H9 (cell line): ENCODE measurements at regions not wholly inside any gene's neighbourhood (a gene's known extent, or its start where the extent isn't known, plus 50 kb on each side); places are given as distances from the start of the nearest gene placed in this dataset.

ENCODE experiments used
- DNase-seq: peaks from one replicate; pipeline ENCODE4 v3.0.0-alpha.2; 2017
- H2AFZ ChIP-seq: one replicate; pipeline ENCODE4 v1.6.1; 2013; ENCODE audit warnings: mild to moderate bottlenecking, low read length, control low read depth, moderate library complexity
- H2AK5ac ChIP-seq: 2 replicates; pipeline ENCODE4 v1.6.1; 2013; ENCODE audit warnings: low read length, control low read depth, mixed read lengths; ENCODE audit not compliant: insufficient read length
- H2BK120ac ChIP-seq: one replicate; pipeline ENCODE4 v1.6.1; 2013; ENCODE audit warnings: low read depth, mild to moderate bottlenecking, low read length, control low read depth, inconsistent platforms; ENCODE audit not compliant: poor library complexity, severe bottlenecking
- H2BK12ac ChIP-seq: 2 replicates; pipeline ENCODE4 v1.6.1; 2013; ENCODE audit warnings: low read length, control low read depth, mixed read lengths, low read depth; ENCODE audit not compliant: insufficient read length
- H2BK15ac ChIP-seq: 2 replicates; pipeline ENCODE4 v1.6.1; 2013; ENCODE audit warnings: low read depth, low read length, control low read depth
- H2BK20ac ChIP-seq: one replicate; pipeline ENCODE4 v1.6.1; 2013; ENCODE audit warnings: low read depth, mild to moderate bottlenecking, low read length, control low read depth, inconsistent platforms; ENCODE audit not compliant: poor library complexity, severe bottlenecking
- H2BK5ac ChIP-seq: 2 replicates; pipeline ENCODE4 v1.6.1; 2013; ENCODE audit warnings: low read length, control low read depth, mixed read lengths; ENCODE audit not compliant: insufficient read length
- H3K14ac ChIP-seq: 2 replicates; pipeline ENCODE4 v1.6.1; 2013; ENCODE audit warnings: low read length, control low read depth; ENCODE audit not compliant: insufficient read depth
- H3K18ac ChIP-seq: 2 replicates; pipeline ENCODE4 v1.6.1; 2013; ENCODE audit warnings: low read depth, mild to moderate bottlenecking, mixed read lengths, low read length, control low read depth; ENCODE audit not compliant: insufficient read length
- H3K23ac ChIP-seq: 2 replicates; pipeline ENCODE4 v1.6.1; 2013; ENCODE audit warnings: low read length, control low read depth, mixed read lengths, low read depth; ENCODE audit not compliant: insufficient read length
- H3K23me2 ChIP-seq: 2 replicates; pipeline ENCODE4 v1.6.1; 2013; ENCODE audit warnings: low read depth, mild to moderate bottlenecking, mixed read lengths, low read length, control low read depth; ENCODE audit not compliant: insufficient read length, poor library complexity, severe bottlenecking
- H3K27ac ChIP-seq: 2 replicates; pipeline ENCODE4 v1.5.1; 2013; ENCODE audit warnings: low read length, control low read depth, mixed read lengths, low read depth; ENCODE audit not compliant: insufficient read length
- H3K27me3 ChIP-seq: 2 replicates; pipeline ENCODE4 v1.6.1; 2013; ENCODE audit warnings: low read length, control low read depth, inconsistent platforms; ENCODE audit not compliant: insufficient read depth
- H3K4ac ChIP-seq: 2 replicates; pipeline ENCODE4 v1.6.1; 2013; ENCODE audit warnings: low read depth, mild to moderate bottlenecking, control low read depth, inconsistent platforms, low read length, moderate library complexity
- H3K4me1 ChIP-seq: 2 replicates; pipeline ENCODE4 v1.6.1; 2013; ENCODE audit warnings: low read length, control low read depth, inconsistent platforms; ENCODE audit not compliant: insufficient read depth
- H3K4me2 ChIP-seq: 2 replicates; pipeline ENCODE4 v1.6.1; 2013; ENCODE audit warnings: low read length, control low read depth, mixed read lengths; ENCODE audit not compliant: insufficient read length, insufficient read depth
- H3K56ac ChIP-seq: 2 replicates; pipeline ENCODE4 v1.6.1; 2013; ENCODE audit warnings: low read depth, mild to moderate bottlenecking, mixed read lengths, low read length, control low read depth; ENCODE audit not compliant: insufficient read length
- H3K79me1 ChIP-seq: 2 replicates; pipeline ENCODE4 v1.6.1; 2013; ENCODE audit warnings: low read depth, mild to moderate bottlenecking, moderate library complexity, low read length, control low read depth, inconsistent platforms; ENCODE audit not compliant: insufficient read depth, poor library complexity, severe bottlenecking
- H3K79me2 ChIP-seq: 2 replicates; pipeline ENCODE4 v1.6.1; 2013; ENCODE audit warnings: low read length, control low read depth, inconsistent platforms; ENCODE audit not compliant: insufficient read depth
- H3K9ac ChIP-seq: 2 replicates; pipeline ENCODE4 v1.6.1; 2013; ENCODE audit warnings: low read length, control low read depth, mixed read lengths; ENCODE audit not compliant: insufficient read length; ENCODE audit errors: extremely low read depth
- H3K9me3 ChIP-seq: one replicate; pipeline ENCODE4 v1.6.1; 2013; ENCODE audit warnings: low read depth, low read length, inconsistent platforms; ENCODE audit not compliant: control insufficient read depth
- H3T11ph ChIP-seq: one replicate; pipeline ENCODE4 v1.6.1; 2013; ENCODE audit warnings: mild to moderate bottlenecking, low read length, control low read depth, inconsistent platforms
- H4K20me1 ChIP-seq: one replicate; pipeline ENCODE4 v1.6.1; 2013; ENCODE audit not compliant: control insufficient read depth, insufficient read length, insufficient read depth
- H4K5ac ChIP-seq: 2 replicates; pipeline ENCODE4 v1.6.1; 2013; ENCODE audit warnings: low read depth, mild to moderate bottlenecking, mixed read lengths, low read length, control low read depth; ENCODE audit not compliant: insufficient read length
- H4K8ac ChIP-seq: replicated peaks from 2 replicates; pipeline ENCODE4 v1.6.1; 2013; ENCODE audit warnings: low read length, control low read depth, mixed read lengths, low read depth; ENCODE audit not compliant: insufficient read length
- H4K91ac ChIP-seq: 2 replicates; pipeline ENCODE4 v1.6.1; 2013; ENCODE audit warnings: low read depth, mild to moderate bottlenecking, moderate library complexity, mixed read lengths, low read length, control low read depth; ENCODE audit not compliant: insufficient read length
- H3K27ac Mint-ChIP-seq, 3 experiments: 2 replicates in 2 of 3; 3 replicates in 1 of 3; pipeline ENCODE4 v1.8.0; 2020 to 2021; ENCODE audit warnings: mixed read lengths in 3 of 3, mild to moderate bottlenecking in 1 of 3, moderate library complexity in 1 of 3
- H3K27me3 Mint-ChIP-seq: 2 replicates; pipeline ENCODE4 v1.8.0; 2021; ENCODE audit warnings: low read depth, mild to moderate bottlenecking, moderate library complexity, mixed read lengths
- H3K36me3 Mint-ChIP-seq, 3 experiments: 2 replicates in 2 of 3; 3 replicates in 1 of 3; pipeline ENCODE4 v1.8.0; 2020 to 2021; ENCODE audit warnings: low read depth in 3 of 3, mixed read lengths in 3 of 3; ENCODE audit not compliant: insufficient read depth in 1 of 3
- H3K4me1 Mint-ChIP-seq, 2 experiments: 2 replicates each; pipeline ENCODE4 v1.8.0; 2020; ENCODE audit warnings: mixed read lengths in 2 of 2
- H3K4me3 Mint-ChIP-seq, 2 experiments: 2 replicates in 1 of 2; 3 replicates in 1 of 2; pipeline ENCODE4 v1.8.0; 2020 to 2021; ENCODE audit warnings: mild to moderate bottlenecking in 2 of 2, mixed read lengths in 2 of 2, moderate library complexity in 1 of 2
- H3K9me3 Mint-ChIP-seq, 2 experiments: 2 replicates in 1 of 2; 3 replicates in 1 of 2; pipeline ENCODE4 v1.8.0; 2020; ENCODE audit warnings: mild to moderate bottlenecking in 2 of 2, mixed read lengths in 2 of 2, moderate library complexity in 1 of 2
- WGBS: extraction: QIAGEN DNeasy Blood & Tissue Kit; methylation state at CpG from one replicate; pipeline ENCODE4 v1.1.7; 2013; ENCODE audit warnings: missing lambda C conversion rate, low lambda C conversion rate, mixed read lengths; ENCODE audit not compliant: insufficient read length; ENCODE audit errors: extremely low coverage; 5-methylcytosine and 5-hydroxymethylcytosine counted together
- TF ChIP-seq, protein P1 (sequence below): fragments of 200-600 bp; sonication (generic); conservative IDR thresholded peaks from 3 replicates; pipeline ENCODE4 v1.8.0; 2021; ENCODE audit warnings: antibody characterized with exemption, mild to moderate bottlenecking

DNA sequence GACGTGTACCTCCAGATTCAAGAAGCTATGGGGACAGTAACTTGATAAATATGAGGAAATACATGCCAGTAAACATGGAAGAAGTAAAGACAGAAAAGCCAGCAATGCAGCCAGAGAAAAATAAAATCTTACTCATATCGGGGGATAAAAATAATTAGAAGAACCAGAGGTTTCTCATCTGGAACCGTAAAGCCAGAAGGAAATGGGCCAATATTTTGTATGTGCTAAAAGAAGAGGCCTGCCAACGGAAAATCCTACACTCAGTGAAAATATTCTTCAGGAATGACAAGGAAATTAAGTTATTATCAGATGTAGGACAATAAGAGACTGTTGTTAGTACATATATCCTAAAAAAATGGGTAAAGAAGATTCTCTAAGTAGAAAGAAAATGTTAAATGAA is 401.2 kb downstream of the CDC14C start:
- H3K4me3 Mint-ChIP-seq, result no peak overlapping the region
- H3K14ac ChIP-seq, result no peak overlapping the region
- no peak overlapping the region for H3K27ac Mint-ChIP-seq
- H2BK5ac ChIP-seq, result no peak overlapping the region
- DNase-seq, result no peak
- no peak overlapping the region for H2BK20ac ChIP-seq
- no peaks in the 10 kb centered on the region for H3K27me3 Mint-ChIP-seq
- H3K23me2 ChIP-seq, result no peaks in the 10 kb centered on the region
- no peaks in the 10 kb centered on the region for H3K27me3 ChIP-seq
- H2BK15ac ChIP-seq, result no peak overlapping the region
- H4K91ac ChIP-seq, result no peak overlapping the region
- no peak overlapping the region for H3T11ph ChIP-seq
- TF ChIP-seq, protein P1, sequence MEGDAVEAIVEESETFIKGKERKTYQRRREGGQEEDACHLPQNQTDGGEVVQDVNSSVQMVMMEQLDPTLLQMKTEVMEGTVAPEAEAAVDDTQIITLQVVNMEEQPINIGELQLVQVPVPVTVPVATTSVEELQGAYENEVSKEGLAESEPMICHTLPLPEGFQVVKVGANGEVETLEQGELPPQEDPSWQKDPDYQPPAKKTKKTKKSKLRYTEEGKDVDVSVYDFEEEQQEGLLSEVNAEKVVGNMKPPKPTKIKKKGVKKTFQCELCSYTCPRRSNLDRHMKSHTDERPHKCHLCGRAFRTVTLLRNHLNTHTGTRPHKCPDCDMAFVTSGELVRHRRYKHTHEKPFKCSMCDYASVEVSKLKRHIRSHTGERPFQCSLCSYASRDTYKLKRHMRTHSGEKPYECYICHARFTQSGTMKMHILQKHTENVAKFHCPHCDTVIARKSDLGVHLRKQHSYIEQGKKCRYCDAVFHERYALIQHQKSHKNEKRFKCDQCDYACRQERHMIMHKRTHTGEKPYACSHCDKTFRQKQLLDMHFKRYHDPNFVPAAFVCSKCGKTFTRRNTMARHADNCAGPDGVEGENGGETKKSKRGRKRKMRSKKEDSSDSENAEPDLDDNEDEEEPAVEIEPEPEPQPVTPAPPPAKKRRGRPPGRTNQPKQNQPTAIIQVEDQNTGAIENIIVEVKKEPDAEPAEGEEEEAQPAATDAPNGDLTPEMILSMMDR, result no peak
- no CpG with 5 or more reads among the region's 4 CpGs for WGBS
- no peak overlapping the region for H4K5ac ChIP-seq
- no peak overlapping the region for H2BK120ac ChIP-seq
- no peak overlapping the region for H3K23ac ChIP-seq
- H3K4me2 ChIP-seq, result no peak overlapping the region
- H3K79me2 ChIP-seq, result no peaks in the 10 kb centered on the region
- H3K79me1 ChIP-seq, result no peaks in the 10 kb centered on the region
- no peak overlapping the region for H3K9ac ChIP-seq
- no peak overlapping the region for H2AK5ac ChIP-seq
- peaks cover 3 to 11% of the 10 kb centered on the region in 2 experiments; a peak in 2 of 4 replicates for H3K4me1 Mint-ChIP-seq
- no peak overlapping the region for H3K56ac ChIP-seq
- no peak overlapping the region for H4K8ac ChIP-seq
- H3K27ac ChIP-seq, result no peak overlapping the region
- H3K36me3 Mint-ChIP-seq, result no peaks in the 10 kb centered on the region
- no peak overlapping the region for H2BK12ac ChIP-seq
- H3K18ac ChIP-seq, result no peak overlapping the region
- no peaks in the 10 kb centered on the region for H3K9me3 Mint-ChIP-seq
- H3K9me3 ChIP-seq, result no peaks in the 10 kb centered on the region
- H3K4me1 ChIP-seq, result no peaks in the 10 kb centered on the region
- H2AFZ ChIP-seq, result no peak overlapping the region
- H3K4ac ChIP-seq, result no peak overlapping the region
- H4K20me1 ChIP-seq, result no peaks in the 10 kb centered on the region
